ENCODE measurements at regions not wholly inside any gene's neighbourhood (a gene's known extent, or its start where the extent isn't known, plus 50 kb on each side); places are given as distances from the start of the nearest gene placed in this dataset.

DNA sequence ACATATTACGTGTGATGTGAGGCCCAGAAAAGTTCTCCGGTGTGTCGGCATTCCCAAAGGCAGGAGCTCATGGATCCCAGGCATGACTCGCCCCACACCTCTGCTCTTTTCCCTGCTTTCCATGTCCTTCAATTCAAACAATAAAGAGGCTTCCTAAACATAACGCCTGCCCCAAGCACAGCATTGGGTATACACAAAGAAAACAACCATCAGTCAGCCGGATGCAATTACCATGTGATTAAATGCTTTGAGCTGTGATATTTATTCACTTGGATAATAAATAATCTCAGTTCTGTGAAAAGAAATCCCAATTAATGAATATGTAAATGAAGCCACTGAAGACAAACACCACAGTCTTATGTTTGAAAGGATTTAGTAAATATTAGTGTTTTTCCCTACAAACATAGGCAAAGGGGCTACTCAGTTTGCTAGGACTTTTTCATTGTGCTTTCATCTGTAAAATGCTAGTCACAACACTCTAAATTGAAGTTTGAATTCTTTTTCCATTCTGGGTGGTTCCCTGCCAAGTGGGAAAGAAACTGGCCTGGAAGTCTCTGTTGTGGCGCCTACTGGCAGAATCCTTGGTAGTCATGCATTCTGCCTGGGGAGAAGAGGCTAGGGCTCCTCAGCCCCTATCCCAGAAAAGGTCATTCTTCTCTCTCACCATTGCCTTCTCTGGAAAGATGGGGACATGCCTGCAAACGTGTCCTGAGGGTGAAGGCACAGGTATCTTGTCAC lies 144.7 kb downstream of the COL6A3 start:
- DNase-seq (ENCODE audit: low read depth, low spot score) = no peak

DNA sequence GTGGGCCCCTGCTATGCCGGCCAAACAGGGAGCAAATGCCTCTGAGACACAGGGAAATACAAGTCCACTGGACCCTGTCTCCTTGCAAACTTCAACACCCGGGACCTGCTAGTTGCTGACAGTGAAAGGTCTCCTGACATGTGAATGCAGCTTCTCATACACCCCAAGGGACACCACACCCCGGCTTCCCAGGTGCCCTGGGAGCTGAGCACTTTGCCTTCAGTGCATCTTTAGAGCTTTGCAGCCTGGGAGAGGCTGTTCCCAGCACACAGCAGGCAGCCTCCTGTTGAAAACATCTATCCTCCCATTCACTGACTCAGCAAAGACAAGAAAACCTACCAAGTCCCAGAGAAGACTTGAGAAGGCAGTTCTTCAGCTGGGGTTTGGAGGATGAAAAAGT lies 143.4 kb downstream of the COL6A3 start:
- DNase-seq (ENCODE audit: low read depth, low spot score) = no peak

DNA sequence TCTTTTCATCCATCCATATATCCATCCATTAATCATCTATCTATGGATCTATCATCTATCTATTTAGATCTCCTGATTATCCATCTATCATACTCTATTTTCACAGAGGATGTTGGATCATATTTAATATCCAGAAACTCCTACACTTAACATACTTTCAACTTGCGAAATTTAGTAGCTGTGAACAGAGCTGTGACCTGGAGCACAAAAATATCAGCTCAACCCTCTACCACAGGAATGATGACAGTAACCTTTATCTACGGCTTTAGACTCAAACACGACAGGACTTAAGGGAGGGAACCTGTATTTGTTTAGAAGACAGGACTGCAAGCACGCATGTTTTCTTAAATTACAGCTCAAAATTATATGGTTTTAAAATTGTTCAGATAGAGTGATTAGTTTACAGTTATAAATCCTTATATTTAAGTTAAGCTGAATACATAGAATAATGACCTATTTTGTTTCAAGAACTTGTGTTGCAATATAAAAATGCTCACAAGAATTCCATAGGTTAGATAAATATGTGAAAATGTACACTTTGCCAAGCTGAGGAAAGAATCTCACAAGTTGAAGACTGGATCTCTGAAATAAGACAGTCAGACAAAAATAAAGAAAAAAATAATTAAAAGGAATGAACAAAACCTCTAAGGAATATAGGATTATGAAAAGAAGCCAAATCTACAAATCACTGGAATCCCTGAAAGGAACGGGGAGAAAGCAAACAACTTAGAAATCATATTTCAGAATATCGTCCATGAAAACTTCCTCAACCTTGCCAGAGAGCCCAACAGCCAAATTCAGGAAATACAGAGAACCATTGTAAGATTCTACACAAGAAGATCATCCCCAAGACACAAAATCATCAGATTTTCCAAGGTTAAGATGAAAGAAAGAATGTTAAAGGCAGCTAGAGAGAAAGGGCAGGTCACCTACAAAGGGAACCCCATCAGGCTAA lies 142.0 kb downstream of the COL6A3 start:
- DNase-seq (ENCODE audit: low read depth, low spot score) = no peak
